Renal pelvis (tissue), 1 donor: ENCODE measurements at regions not wholly inside any gene's neighbourhood (a gene's known extent, or its start where the extent isn't known, plus 50 kb on each side); places are given as distances from the start of the nearest gene placed in this dataset.
A peak's percentile ranks its signal among the peaks of the same experiment; 100 is the strongest.
"Not testable (repeated sequence)": the region's sequence is repeated elsewhere in the genome, so short reads cannot be mapped to it uniquely, and the experiment has no call there.

Experiments used
- DNase-seq: peaks from one replicate; pipeline ENCODE4 v3.0.0-alpha.2; 2013

DNA sequence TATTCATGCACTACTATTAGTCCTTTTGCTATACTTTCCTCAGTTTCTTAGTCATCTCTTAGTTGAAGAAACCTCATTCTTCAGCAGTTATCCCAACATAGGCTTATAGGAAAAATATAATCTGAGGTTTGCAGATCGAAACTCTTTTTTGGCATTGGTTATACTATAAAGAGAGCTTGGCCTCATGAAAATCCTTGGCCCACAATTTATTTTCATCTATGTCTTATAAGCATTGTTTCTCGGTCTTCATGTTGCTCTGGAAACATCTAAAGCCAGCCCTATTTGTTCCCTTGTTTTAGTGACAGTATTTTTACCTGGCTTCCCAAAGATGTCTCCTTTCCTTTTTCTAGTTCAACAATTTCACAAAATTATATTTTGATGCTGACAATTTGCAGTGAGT, 345.1 kb upstream of the PRKCQ start:
- DNase-seq: no peak

DNA sequence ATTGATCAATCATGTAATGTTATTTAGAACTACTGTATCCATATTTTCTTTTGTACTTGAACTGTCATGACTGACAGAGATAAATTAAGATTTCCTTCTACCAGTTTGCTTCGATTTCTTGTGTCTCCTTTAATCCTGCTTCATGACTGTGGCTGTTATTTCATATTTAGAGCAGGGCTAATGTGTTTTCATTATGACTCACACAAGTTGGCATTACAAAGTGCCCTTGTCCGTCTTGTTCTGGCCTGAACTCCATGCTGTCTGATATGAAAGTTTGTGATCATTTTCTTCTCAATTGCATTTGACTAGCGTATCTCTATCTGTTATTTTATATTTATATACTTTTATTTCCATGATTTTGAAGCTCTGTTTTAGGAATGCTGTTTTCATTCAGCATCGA, 344.1 kb upstream of the PRKCQ start:
- DNase-seq: no peak

DNA sequence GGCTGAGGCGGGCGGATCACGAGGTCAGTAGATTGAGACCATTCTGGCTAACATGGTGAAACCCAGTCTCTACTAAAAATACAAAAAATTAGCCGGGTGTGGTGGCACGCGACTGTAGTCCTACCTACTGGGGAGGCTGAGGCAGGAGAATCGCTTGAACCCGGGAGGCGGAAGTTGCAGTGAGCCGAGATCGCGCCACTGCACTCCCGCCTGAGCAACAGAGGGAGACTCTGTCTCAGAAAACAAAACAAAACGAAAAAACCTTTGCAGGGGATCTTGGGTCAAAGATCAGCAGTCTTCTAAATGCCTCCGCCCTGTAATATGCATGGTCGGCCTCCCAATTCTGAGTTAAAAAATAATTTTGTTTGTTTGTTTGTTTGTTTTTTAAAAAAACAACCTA, 340.9 kb upstream of the PRKCQ start:
- DNase-seq: not testable (repeated sequence)

DNA sequence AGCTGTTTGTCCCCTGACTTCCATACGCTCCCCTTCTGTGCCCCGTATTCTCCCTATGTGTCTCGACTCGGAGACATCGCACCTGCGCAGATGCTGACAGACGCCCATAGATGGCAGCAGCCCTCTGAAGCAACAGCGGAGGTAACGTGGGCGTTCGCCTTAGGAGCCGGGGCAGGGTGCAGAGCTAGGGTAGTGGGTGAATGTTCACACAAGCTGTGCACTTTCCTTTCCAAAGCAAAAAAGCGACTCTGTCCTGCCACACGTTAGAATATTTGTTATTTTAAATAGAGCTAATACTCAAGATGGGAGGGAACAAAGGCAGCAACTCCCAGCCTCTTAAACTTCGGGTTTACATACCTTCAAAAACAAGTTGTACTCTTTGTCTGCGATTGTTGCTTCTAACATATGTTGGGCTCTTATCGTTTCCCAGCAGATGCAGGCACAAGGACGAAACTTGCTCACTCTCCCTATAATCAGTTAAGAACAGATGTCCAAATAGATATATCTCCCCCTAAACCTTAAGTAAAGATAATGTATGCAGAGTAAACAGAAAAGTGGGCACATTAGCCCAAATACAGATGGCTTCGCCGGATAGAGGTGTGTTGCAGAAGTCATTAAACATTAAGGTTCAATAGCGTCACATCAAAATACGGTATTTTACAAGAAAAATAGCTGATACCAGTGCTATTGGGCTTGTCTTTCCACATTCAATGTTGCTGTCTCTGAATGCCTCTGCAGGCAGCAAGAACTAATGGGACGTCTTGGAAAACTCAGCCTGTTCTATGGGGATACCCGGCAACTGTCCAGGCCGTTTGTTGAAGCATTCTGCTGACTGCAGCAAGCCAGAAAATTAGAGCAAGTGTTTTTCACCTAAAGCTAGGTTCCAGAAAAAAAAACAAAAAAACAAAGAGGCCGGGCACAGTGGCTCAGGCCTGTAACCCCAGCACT, 340.3 kb upstream of the PRKCQ start:
- peak; percentile 54 for DNase-seq

DNA sequence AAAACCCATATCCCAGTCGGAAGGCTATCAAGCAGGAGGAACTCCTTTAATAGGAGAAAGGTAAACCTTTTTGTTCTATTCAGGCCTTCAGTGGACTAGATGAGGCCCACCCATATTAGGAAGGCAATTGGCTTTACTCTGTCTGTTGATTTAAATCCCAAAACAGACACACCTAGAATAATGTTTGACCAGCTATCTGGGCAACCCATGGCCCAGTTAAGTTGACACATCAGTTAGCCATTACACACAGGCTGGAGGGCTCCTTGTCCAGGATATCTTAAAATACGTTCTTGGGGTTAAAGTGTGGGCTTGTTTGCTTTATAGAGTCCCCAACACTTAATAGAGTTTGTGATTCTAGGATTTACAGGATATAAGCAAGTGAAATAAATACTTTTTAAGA, 339.0 kb upstream of the PRKCQ start:
- no peak for DNase-seq

DNA sequence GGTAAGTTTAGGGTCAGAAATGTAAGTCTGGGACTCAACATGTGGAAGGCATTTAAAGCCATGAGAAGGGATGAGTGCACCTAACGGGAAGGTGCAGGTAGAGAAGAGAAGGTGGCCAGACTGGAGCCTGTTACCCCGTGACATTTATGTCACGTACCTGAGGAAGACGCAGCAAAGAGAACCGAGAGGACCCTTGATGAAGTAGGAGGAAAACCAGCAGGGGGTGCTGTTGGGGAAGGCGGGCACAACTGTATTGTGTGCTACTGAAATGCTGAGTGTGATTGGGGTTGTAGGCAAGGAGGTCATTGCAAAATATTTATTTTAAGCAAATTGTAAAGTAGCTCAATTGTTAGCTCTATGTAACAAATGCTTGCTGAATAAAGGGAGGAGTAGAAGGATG, 338.2 kb upstream of the PRKCQ start:
- no peak for DNase-seq

DNA sequence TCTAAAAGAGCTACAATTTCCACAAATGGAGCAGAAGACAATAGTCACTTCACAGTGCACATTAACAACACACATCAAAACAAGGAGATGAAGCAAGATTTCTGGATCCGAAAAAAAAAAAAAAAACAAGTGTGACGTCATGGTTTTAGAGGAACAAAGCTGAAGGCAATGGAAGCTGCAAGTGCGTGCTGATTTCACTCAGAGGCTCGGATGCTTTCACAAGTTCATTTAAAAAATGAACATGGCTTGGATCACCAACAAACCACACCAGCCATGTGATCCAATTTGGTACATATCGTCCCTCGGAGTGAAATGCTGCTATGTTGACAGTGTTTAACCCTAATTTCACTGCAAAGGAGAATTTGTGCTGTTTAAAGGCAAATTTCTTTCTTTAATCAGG, 337.0 kb upstream of the PRKCQ start:
- DNase-seq: no peak

DNA sequence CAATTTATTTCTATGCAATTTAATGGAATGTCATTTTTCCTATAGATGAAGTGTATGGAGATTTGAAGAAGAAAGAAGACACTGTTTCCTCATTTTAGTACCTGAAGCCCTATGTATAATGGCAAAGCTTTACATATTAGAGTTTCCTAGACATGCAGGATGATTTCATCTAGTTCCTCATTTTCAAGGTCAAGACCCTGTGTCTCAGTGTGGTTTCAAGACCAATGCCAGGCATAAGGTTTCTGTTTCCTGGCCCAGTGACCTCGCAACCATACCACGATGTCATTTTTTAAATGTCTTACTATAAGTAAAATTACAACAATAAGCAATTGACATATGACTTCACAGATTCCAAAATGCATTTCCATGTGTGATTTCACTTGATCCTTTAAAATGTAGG, 336.5 kb upstream of the PRKCQ start:
- DNase-seq: no peak

DNA sequence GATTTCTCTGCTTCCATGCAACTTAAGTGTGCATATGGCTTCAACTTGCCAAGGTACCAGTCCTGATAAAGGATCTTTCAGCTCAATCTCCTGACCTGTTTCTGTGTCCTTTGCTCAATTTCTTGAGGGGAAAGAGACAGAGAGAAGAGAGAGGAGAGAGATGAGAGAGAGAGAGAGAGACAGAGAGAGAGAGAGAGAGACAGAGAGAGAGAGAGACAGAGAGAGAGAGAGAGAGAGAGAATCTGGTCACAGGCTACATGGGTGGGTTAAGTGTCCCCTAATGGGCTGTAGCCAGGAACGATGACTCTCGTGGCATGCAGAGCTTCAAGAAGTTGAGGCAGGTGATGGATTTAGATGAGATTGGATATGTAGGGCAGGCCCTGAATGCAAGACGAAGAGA, 335.2 kb upstream of the PRKCQ start:
- DNase-seq: no peak

DNA sequence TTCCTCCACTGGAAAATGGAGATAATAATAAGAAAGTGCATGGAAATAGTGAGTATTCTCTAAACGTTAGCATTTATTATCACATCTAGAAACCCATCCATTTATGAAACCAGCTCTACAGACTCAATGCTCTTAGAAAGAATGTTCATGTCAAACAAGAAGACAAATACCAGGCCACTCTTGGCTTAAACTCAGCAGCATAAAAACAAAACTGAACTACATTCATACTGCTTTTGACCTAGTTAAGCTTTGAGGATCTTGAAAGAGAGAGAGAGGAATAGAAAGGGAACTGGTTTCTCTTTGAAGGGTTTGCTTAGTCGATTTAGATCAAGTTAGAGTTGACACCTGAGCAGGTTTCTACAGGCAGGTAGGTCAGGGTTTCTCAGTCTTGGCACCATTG, 332.9 kb upstream of the PRKCQ start:
- no peak for DNase-seq

DNA sequence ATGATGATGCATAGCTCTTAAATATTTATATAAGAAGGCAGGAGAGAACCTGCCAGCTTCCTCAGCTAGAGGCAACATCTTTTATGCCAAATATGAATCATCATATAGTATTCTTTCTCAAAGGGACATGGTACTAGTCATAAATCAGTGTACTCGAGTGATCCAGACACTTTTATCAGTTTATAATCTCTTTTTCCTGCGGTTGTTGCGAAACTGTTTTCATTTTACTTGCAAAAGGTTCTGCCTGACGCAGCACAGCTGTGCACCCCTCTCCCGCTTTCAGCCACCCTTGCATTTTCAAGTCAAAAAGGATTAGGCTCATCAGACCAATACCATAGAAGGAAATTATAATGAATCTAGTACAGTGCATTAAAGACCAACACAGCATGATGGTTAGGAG, 332.3 kb upstream of the PRKCQ start:
- no peak for DNase-seq

DNA sequence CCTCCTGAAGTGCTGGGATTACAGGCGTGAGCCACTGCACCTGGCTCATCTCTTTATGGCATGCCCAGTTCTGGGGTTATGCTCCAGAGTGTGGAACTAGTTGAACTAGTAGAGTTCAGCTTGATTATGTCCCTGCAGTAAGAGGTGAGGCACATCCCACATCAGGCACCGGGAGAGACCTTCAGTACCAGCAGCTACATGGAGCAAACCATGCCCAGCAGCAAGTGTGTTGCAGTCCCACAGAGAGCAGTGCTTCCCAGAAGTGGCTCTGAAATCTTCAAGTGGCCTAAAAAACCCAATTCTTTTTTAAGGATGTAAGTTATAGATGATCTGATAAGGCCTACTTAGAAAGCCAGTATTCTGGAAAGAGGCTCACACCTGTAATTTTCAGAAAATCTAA, 331.9 kb upstream of the PRKCQ start:
- no peak for DNase-seq

DNA sequence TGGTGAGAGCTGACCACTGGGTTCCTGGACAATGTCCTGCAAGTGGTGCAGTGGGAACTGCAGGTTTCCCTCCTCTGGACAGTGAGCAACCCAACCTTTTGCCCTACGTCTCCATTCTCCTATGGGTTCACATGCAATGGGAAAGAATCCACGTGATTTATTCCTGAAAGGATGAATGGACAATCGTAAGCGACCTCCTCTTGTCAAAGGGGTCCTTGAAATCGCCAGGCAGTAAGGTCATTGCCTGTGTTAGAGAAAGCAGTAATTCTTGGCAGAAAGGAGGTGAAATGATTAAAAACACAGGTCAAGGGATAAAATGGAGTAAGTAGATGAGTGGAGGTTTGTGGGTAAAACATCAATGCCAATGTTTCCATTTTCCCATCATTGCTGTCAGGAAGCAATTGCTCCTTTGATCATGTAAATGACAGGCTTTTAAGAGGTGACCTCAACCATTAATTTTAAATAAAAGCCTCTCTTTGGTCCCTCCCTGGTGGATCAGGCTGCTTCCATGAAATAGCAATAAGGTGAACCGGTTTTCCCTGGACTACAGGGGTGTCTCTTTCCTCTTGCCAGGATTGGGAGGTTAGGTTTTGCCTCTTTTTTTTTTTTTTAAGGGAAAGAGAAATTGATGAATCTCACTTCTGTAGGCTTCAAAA, 330.0 kb upstream of the PRKCQ start:
- DNase-seq: no peak

DNA sequence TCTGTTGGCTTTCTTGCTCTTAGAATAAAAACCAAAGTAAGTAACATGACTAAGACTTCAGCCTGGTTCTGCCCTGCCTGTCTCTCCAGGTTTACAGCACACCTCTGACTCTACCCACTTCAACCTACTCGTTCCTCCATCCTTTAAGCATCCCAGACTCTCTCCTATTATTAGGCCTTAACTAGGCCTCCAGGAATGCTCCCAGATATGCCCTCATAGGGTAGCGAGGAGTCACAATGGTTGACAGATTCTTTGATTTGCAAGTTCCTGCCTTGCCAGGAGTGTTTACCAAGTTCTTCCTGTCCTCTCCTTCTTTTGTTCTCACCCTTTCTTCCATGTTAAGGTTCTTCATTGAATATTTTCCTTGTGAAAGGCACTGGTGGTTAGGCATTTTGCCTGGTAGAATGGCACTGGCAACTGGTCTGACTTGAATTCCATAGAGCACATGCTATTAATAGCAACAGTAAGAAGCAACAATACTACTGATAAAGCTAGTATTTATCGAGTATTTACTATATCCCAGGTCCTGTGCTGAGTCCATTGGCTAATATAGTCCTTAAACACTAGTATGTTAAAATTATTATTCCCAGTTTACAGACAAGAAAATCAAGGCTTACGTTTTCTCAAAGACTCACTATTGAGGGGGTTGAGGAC, 327.9 kb upstream of the PRKCQ start:
- DNase-seq: no peak

DNA sequence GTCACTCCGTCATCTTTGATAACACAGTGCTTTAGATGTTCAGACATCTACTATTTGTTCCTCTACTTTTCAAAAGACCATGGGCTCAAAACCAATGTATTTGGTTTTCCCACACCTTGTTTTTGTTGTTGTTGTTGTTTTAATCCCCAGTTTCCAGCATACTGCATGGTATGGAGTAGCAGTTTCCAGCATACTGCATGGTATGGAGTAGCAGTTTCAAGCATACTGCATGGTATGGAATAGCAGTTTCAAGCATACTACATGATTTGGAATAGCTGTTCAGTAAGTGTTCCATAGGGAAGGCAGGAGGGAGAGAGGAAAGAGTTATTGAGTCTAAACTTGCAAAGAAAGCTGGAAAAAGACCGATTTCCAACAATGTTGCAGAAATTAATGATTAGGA, 314.3 kb upstream of the PRKCQ start:
- no peak for DNase-seq

DNA sequence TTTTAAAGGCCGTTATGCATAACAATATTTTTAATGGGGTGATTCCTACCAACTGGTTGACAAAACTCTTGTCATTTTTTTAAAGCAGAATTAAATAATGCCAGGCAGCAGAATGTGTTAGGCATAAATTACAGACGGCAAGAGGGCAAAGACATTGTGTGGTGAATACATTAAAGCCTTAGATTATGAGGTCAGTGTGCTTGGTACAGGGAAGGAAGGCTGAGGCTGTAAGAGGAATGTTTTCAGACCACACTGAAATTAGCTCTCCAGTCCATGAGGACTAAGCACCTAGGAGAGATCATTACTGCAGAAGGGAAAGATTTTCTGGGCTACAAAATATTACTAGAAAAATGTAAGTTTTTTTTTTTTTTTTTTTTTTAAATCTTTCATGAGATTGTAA, 312.8 kb upstream of the PRKCQ start:
- no peak for DNase-seq

DNA sequence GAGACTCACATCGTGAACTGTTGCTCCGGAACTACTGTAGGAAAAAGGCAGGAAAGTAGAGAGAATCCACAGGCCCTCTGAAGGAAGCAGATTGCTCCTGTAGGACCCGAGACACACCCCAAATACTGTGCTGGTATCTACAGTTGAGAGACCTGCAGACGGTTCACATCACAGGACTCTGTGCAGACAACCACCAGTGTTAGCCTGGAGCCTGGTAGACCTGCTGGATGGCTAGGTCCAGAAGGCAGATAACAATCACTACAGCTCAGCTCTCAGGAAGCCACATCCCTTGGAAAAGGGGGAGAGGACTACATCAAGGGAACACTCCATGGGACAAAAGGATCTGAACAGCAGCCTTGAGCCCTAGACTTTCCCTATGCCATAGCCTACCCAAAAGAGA, 311.8 kb upstream of the PRKCQ start:
- no peak for DNase-seq

DNA sequence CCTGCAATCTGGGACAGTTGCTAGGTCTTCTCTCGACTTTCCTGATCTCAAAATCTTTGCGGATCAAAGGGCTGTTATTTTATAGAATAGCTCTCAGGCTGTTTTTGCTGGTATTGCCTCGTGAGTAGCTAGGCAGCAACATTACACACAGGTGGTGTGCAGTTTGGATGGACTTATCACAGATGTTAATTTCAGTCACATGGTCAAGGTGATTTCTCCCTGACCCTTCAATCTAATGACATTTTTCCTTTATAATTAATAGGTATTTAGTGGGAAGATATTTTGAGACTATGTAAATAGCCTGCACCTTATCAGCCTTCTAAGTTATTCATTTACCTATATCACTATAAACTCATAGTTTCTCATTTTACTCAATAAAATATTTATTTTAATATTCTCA, 309.6 kb upstream of the PRKCQ start:
- DNase-seq: no peak

DNA sequence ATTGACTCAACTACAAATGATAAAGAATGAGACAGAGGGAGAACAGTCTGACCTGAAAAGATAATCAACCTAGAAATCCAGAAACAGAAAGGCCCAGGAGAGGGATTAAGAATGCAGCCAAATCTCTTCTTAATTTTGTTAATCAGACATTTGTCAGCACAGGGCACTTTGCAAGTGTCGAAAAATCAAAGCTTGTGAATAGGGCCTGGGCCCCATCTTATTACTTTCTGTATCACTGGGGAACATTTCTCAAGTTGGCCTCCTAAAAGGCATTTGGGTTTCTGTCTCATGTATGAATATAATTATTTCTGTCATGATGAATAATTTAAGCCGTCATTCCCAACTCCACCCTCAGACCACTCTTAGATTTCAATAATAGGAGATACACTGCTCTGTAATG, 308.4 kb upstream of the PRKCQ start:
- no peak for DNase-seq

DNA sequence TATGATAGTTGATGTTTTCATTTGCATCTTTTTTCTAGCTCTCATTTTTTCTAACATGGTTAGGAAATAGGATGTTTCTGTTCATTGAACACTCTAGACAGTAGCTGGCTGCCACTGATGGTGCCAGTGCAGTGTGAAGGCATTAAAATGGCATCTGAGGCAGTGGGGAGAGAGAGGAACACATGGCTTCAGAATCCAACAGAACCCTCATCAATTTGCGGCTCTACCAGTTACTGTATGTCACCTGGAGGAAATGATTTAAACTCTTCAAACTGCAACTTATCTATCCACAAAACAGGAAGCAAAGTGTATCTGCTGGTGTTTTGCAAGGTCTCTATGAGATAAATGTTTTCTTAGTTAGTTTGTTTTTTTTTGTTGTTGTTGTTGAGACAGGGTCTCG, 305.2 kb upstream of the PRKCQ start:
- DNase-seq: no peak

DNA sequence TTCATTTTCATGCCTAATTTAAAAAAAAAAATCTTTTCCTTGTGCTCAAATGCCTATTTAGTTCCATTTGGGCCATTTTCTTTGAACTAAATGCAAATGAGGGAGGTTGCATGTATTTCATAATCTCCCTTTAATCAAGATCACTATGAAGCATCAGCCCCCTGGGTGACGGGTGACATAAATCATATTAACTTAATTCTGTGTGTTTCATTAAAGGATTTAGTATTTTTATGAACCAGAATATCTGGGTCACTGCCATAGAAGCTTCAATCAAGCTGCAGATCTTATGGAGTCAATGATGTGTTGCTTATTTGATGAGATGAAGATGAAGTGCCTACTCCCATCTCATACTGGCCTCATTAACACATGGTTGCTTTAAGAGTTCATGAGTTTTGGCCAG, 301.9 kb upstream of the PRKCQ start:
- no peak for DNase-seq

DNA sequence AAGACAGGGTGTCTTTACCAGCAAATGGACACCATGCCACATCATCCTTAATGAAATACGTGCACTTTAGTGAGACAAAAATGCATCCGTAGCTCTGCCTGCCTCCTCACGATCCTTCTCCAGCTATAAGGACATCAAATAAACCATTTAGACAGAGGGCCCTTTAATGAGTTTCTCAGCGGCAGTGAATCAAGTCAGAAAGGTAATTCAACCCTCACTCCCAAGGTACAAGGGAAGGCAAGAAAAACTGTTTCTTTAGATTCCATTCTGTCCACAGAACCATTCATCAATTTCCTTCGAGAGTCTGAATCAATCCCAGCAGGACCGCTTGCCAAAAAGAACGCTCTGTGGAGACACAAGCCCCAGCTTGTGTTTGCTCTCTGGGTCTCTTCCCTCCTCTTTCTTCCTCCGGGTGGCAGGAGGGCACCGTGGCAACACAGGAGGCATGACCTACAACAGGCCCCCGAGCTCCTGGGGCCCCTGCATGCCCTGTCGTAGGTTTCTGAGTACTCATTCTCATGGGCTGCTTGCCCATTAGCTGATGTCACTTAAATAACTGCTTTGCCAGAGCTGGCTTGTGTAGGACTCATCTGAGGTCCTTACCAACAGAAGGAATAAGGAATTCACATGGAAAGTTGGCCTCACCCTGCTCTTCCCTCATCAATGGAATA, 297.8 kb upstream of the PRKCQ start:
- peak; percentile 77 for DNase-seq

DNA sequence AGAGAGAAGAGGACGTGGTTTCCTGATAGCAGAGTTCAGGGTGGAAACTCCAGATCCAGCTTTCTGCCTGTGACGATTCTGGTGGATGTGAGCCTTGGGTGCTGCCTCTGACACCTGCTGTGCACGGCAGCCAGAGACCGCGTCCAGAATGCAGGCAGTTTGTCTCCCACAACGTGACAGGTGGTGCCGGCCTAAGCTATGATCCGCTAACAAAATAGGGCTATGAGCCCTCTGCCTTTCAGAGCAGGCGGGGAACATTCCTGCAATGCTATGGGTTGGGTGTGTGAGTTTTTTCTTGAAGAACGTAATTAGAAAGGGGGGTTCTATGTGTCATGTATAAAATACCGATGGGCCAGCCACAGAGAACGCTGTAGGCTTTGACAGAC, 297.3 kb upstream of the PRKCQ start:
- DNase-seq: no peak
